KMS-11 (cell line): ENCODE measurements at regions not wholly inside any gene's neighbourhood (a gene's known extent, or its start where the extent isn't known, plus 50 kb on each side); places are given as distances from the start of the nearest gene placed in this dataset.

Experiments
- H2AFZ ChIP-seq: fragments of 200-600 bp; sonication (generic); 2 replicates; pipeline ENCODE4 v1.6.1; 2016; ENCODE audit warnings: antibody characterized with exemption, mixed run types, low read depth
- H3K27ac ChIP-seq: fragments of 200-600 bp; sonication (generic); 2 replicates; pipeline ENCODE4 v1.6.1; 2016; ENCODE audit warnings: mild to moderate bottlenecking, mixed run types
- H3K27me3 ChIP-seq: fragments of 200-600 bp; sonication (generic); 2 replicates; pipeline ENCODE4 v1.6.1; 2017; ENCODE audit warnings: mild to moderate bottlenecking, low read depth, mixed run types, moderate library complexity; ENCODE audit not compliant: insufficient read depth
- H3K36me3 ChIP-seq: fragments of 200-600 bp; sonication (generic); 2 replicates; pipeline ENCODE4 v1.6.1; 2017; ENCODE audit warnings: mild to moderate bottlenecking, mixed run types; ENCODE audit not compliant: insufficient read depth
- H3K4me1 ChIP-seq: fragments of 200-600 bp; sonication (generic); 2 replicates; pipeline ENCODE4 v1.6.1; 2016; ENCODE audit warnings: mild to moderate bottlenecking, low read depth, mixed run types; ENCODE audit not compliant: poor library complexity, severe bottlenecking
- H3K4me2 ChIP-seq: fragments of 200-600 bp; sonication (generic); 2 replicates; pipeline ENCODE4 v1.7.0; 2016; ENCODE audit warnings: mild to moderate bottlenecking, mixed run types
- H3K4me3 ChIP-seq: fragments of 200-600 bp; sonication (generic); IDR thresholded peaks from 2 replicates; pipeline ENCODE4 v1.6.1; 2017; ENCODE audit warnings: low read depth, low read length, mixed read lengths; ENCODE audit not compliant: insufficient read depth
- H3K79me2 ChIP-seq: fragments of 200-600 bp; sonication (generic); 2 replicates; pipeline ENCODE4 v1.6.1; 2016; ENCODE audit warnings: low read depth, mixed run types; ENCODE audit not compliant: insufficient read depth
- H3K9ac ChIP-seq: fragments of 200-600 bp; sonication (generic); 2 replicates; pipeline ENCODE4 v1.6.1; 2016; ENCODE audit warnings: mild to moderate bottlenecking, mixed run types
- H4K20me1 ChIP-seq: fragments of 200-600 bp; sonication (generic); 2 replicates; pipeline ENCODE4 v1.6.1; 2016; ENCODE audit warnings: mild to moderate bottlenecking, mixed run types; ENCODE audit not compliant: insufficient read depth
- TF ChIP-seq, protein P1 (sequence below): fragments of 200-600 bp; sonication (generic); conservative IDR thresholded peaks from 2 replicates; pipeline ENCODE4 v1.6.1; 2017; ENCODE audit warnings: low read depth, mild to moderate bottlenecking, antibody characterized with exemption, low read length, moderate library complexity, mixed read lengths

DNA sequence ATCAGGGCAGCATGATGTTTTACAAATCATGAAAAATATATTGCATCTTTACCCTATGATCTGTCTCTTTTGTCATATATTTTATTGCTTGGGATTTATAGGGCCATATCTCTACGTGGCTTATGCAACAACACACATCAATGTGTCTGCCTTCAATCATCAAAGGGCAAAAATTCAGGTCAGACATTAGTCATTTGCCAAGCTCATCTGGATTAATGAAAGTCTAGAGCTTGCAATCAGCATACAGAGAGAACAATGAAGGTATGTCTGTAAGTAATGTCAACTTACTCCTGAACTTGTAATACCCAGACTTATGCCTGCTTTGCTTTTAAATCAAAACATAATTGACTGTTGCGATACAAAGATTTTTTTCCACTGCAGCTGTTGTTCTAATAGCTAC lies 282.7 kb downstream of the HAO1 start:
- TF ChIP-seq, protein P1, sequence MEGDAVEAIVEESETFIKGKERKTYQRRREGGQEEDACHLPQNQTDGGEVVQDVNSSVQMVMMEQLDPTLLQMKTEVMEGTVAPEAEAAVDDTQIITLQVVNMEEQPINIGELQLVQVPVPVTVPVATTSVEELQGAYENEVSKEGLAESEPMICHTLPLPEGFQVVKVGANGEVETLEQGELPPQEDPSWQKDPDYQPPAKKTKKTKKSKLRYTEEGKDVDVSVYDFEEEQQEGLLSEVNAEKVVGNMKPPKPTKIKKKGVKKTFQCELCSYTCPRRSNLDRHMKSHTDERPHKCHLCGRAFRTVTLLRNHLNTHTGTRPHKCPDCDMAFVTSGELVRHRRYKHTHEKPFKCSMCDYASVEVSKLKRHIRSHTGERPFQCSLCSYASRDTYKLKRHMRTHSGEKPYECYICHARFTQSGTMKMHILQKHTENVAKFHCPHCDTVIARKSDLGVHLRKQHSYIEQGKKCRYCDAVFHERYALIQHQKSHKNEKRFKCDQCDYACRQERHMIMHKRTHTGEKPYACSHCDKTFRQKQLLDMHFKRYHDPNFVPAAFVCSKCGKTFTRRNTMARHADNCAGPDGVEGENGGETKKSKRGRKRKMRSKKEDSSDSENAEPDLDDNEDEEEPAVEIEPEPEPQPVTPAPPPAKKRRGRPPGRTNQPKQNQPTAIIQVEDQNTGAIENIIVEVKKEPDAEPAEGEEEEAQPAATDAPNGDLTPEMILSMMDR = no peak
- Histone ChIP-seq H3K4me3 (no peak overlapping the region), H2AFZ (no peak overlapping the region), H3K9ac (no peak overlapping the region), H4K20me1 (no peaks in the 10 kb centered on the region), H3K79me2 (no peaks in the 10 kb centered on the region), H3K27ac (no peak overlapping the region), H3K4me2 (no peak overlapping the region), H3K4me1 (no peaks in the 10 kb centered on the region), H3K27me3 (no peaks in the 10 kb centered on the region), H3K36me3 (no peaks in the 10 kb centered on the region)

DNA sequence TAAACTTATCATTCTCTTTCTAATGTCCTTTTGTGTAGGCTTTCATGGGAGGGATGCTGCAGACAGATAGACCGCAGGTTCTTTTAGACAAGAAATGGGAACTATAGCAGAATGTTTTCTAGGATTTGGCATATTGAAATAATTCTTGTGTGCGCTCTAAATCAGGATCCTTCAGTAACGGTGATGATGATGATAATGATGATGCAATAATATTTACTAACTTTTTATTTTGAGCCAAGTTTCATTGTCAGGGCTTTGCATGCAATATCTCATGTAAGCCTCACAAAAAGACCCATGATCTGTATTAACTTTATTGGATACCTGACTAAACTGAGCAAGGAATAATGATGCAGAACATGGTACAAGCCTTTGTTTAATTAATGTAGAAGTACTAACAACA lies 280.1 kb downstream of the HAO1 start:
- TF ChIP-seq, protein P1 = no peak

DNA sequence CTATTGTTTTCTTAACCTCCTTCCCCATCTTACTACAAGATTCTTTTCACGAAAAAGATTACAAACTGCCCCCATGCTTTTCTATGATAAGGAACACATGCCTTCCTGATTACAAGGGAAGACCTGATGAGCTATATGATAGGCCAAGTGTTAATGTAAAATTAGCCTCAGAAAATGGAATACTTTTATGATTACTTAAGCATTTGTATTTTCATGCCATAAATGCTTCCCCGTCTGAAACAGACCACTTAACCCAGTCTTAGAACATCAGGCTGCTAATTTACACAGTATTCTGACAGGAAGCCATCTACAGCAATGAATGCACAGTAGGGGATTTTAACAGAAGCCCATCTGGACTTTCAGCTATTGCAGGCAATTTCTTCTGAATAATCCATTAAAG lies 274.9 kb downstream of the HAO1 start:
- TF ChIP-seq, protein P1 = no peak
- H3K27me3 ChIP-seq = no peaks in the 10 kb centered on the region
- no peaks in the 10 kb centered on the region for H3K4me1 ChIP-seq
- no peak overlapping the region for H3K4me2 ChIP-seq
- H3K27ac ChIP-seq = no peak overlapping the region
- H3K4me3 ChIP-seq = no peak overlapping the region
- H3K9ac ChIP-seq = no peak overlapping the region
- no peaks in the 10 kb centered on the region for H3K79me2 ChIP-seq
- H3K36me3 ChIP-seq = no peaks in the 10 kb centered on the region
- H4K20me1 ChIP-seq = no peaks in the 10 kb centered on the region
- no peak overlapping the region for H2AFZ ChIP-seq

More for the DNA sequence above, 280.1 kb downstream of the HAO1 start:
- no peak overlapping the region for H3K27ac ChIP-seq
- no peaks in the 10 kb centered on the region for H3K36me3 ChIP-seq
- no peaks in the 10 kb centered on the region for H3K27me3 ChIP-seq
- no peaks in the 10 kb centered on the region for H3K79me2 ChIP-seq
- no peak overlapping the region for H2AFZ ChIP-seq
- no peaks in the 10 kb centered on the region for H4K20me1 ChIP-seq
- H3K4me2 ChIP-seq = no peak overlapping the region
- H3K4me1 ChIP-seq = no peaks in the 10 kb centered on the region
- no peak overlapping the region for H3K9ac ChIP-seq
- no peak overlapping the region for H3K4me3 ChIP-seq

DNA sequence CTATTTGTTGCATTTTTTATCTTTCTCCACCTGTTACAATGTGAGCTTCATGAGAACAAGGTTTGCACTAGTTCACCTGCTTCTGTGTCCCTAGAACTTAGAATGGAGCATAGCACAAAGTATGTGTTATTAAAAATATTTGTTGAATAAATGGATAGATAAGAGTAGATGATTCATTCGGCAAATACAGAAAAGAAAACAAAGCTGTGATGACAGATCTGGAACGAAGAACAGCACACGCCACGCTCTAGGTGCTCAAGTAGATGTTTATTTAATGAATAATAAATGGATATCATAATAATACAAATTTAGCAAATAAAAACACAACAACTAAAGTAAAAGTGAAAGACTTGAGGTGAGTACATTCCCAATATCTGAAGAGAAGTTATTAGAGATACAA lies 273.1 kb downstream of the HAO1 start:
- TF ChIP-seq, protein P1 = no peak
- Histone ChIP-seq H3K27ac (no peak overlapping the region), H3K9ac (no peak overlapping the region)

More for the DNA sequence above, 273.1 kb downstream of the HAO1 start:
- H3K4me3 ChIP-seq = no peak overlapping the region
- no peaks in the 10 kb centered on the region for H3K79me2 ChIP-seq
- H3K27me3 ChIP-seq = no peaks in the 10 kb centered on the region
- H4K20me1 ChIP-seq = no peaks in the 10 kb centered on the region
- H3K4me2 ChIP-seq = no peak overlapping the region
- no peak overlapping the region for H2AFZ ChIP-seq
- H3K36me3 ChIP-seq = no peaks in the 10 kb centered on the region
- no peaks in the 10 kb centered on the region for H3K4me1 ChIP-seq
